PC-3 (cell line): ENCODE measurements at regions not wholly inside any gene's neighbourhood (a gene's known extent, or its start where the extent isn't known, plus 50 kb on each side); places are given as distances from the start of the nearest gene placed in this dataset.

Experiments
- CTCF ChIP-seq: fragments of 300-600 bp; sonication (generic); conservative IDR thresholded peaks from 2 replicates; pipeline ENCODE4 v1.5.1; 2017; ENCODE audit warnings: antibody characterized with exemption, low read depth, mild to moderate bottlenecking, low read length
- EZH2 ChIP-seq: fragments of 300-600 bp; sonication (generic); IDR thresholded peaks from one replicate; pipeline ENCODE4 v1.6.1; 2017; ENCODE audit warnings: antibody characterized with exemption, mild to moderate bottlenecking, low read length; ENCODE audit not compliant: unreplicated experiment

GRCh38 chr7:46153951-46154787, 233.1 kb upstream of the IGFBP3 start:
- TF ChIP-seq CTCF (no peak), EZH2 (no peak)
